Sigmoid colon (tissue), 6 donors: ENCODE measurements at regions not wholly inside any gene's neighbourhood (a gene's known extent, or its start where the extent isn't known, plus 50 kb on each side); places are given as distances from the start of the nearest gene placed in this dataset.

ENCODE experiments used
- DNase-seq: peaks from one replicate; pipeline ENCODE4 v3.0.0-alpha.2; 2019
- H3K27ac ChIP-seq, 4 donors: fragments of 200-600 bp; sonication (generic); one replicate each; pipeline ENCODE4 v1.5.1; 2016 to 2019; ENCODE audit warnings: mild to moderate bottlenecking in 1 of 4
- H3K27me3 ChIP-seq, 3 donors: fragments of 200-600 bp; sonication (generic); one replicate each; pipeline ENCODE4 v1.5.1; 2019; ENCODE audit warnings: mild to moderate bottlenecking in 1 of 3
- H3K36me3 ChIP-seq, 4 donors: fragments of 200-600 bp; sonication (generic); one replicate each; pipeline ENCODE4 v1.5.1; 2016 to 2019
- H3K4me1 ChIP-seq, 4 donors: fragments of 200-600 bp; sonication (generic); one replicate each; pipeline ENCODE4 v1.5.1; 2017 to 2019
- H3K4me3 ChIP-seq, 4 donors: fragments of 200-600 bp; sonication (generic); one replicate each; pipeline ENCODE4 v1.5.1; 2017 to 2019; ENCODE audit warnings: mild to moderate bottlenecking in 2 of 4, moderate library complexity in 1 of 4
- H3K9me3 ChIP-seq, 4 donors: fragments of 200-600 bp in 3 of 4; sonication (generic) in 3 of 4; one replicate each; pipeline versions ENCODE4 v1.5.1 to v1.6.1; 2013 to 2019
- EP300 ChIP-seq, 4 donors: sonication (generic); formaldehyde crosslinking; IDR thresholded peaks; one replicate each; pipeline ENCODE4 v1.6.1; 2017; ENCODE audit warnings: antibody characterized with exemption in 4 of 4
- POLR2A ChIP-seq, 2 donors: fragments of 450-650 bp; IDR thresholded peaks; one replicate each; pipeline ENCODE4 v1.6.1; 2016; ENCODE audit warnings: antibody characterized with exemption in 2 of 2, mild to moderate bottlenecking in 2 of 2, moderate library complexity in 2 of 2
- POLR2AphosphoS5 ChIP-seq, 4 donors: sonication (generic); formaldehyde crosslinking; IDR thresholded peaks; one replicate each; pipeline ENCODE4 v1.6.1; 2017; ENCODE audit warnings: antibody characterized with exemption in 4 of 4
- WGBS, 2 donors: extraction: QIAGEN DNeasy Blood & Tissue Kit; methylation state at CpG; one replicate each; pipeline ENCODE4 v1.1.7; 2013; 5-methylcytosine and 5-hydroxymethylcytosine counted together
- intact Hi-C: fragments of 100-400 bp; cut with DNase I; formaldehyde crosslinking; loops from one replicate; pipeline ENCODE4 v1.15.1; 2023
- TF ChIP-seq, protein P1 (sequence below), 4 experiments: fragments of 450-650 bp in 3 of 4; fragments of 200-600 bp in 1 of 4; IDR thresholded peaks; one replicate each; pipeline ENCODE4 v1.5.1; 2016 to 2019; ENCODE audit warnings: antibody characterized with exemption in 4 of 4, mild to moderate bottlenecking in 3 of 4, moderate library complexity in 2 of 4
- donor health status: healthy with polysubstance abuse.
- donor health status: healthy.

DNA sequence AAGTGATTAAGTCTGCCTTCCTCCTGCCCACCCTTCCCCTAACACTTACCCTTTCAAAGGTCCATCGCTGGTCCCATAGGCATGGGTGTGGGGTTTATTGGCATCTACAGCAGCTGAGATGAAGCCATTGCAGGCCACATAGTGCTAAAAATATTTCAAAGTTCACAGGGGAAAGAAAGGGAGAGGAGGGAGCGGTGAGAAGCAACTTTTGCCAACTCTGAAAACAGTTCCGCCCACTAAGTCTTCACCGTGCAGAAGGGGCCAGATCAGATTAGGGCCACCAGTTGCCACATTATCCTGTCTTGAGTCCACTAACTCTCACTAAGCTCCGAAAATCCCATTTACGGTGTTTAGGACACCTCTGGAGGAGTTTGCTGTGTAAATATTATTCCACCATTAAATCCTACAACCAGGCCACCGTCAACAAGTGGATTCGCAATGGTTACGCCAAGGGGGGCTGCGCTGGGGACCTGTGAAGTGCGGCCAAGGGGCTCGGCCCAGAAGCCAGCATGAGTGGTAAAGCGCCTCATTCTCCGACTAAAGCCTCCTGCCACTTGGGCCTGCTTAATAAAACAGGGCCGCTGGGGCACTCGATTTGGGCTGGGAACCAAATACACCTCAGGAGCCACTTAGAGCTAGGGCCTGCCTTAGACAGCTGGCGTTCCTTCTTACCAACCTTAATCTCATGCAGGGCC is 534.9 kb downstream of the MIAT start:
- H3K27ac ChIP-seq, result no peak overlapping the region
- no peaks in the 10 kb centered on the region for H3K27me3 ChIP-seq
- H3K4me1 ChIP-seq, result peaks cover 0 to 12% (median 9%) of the 10 kb centered on the region in 4 donors
- no peaks in the 10 kb centered on the region for H3K9me3 ChIP-seq
- no peak overlapping the region for H3K4me3 ChIP-seq
- no peaks in the 10 kb centered on the region for H3K36me3 ChIP-seq
- intact Hi-C loops, result loop anchor here (10.0 kb wide), 1 partner anchor 613 kb away; the partner anchor contains the start of gene MN1
- TF ChIP-seq EP300 (IDR thresholded peaks at IDR 0.05) (no peak), POLR2AphosphoS5 (IDR thresholded peaks at IDR 0.05) (no peak), POLR2A (IDR thresholded peaks at IDR 0.05) (no peak)
- TF ChIP-seq, protein P1, sequence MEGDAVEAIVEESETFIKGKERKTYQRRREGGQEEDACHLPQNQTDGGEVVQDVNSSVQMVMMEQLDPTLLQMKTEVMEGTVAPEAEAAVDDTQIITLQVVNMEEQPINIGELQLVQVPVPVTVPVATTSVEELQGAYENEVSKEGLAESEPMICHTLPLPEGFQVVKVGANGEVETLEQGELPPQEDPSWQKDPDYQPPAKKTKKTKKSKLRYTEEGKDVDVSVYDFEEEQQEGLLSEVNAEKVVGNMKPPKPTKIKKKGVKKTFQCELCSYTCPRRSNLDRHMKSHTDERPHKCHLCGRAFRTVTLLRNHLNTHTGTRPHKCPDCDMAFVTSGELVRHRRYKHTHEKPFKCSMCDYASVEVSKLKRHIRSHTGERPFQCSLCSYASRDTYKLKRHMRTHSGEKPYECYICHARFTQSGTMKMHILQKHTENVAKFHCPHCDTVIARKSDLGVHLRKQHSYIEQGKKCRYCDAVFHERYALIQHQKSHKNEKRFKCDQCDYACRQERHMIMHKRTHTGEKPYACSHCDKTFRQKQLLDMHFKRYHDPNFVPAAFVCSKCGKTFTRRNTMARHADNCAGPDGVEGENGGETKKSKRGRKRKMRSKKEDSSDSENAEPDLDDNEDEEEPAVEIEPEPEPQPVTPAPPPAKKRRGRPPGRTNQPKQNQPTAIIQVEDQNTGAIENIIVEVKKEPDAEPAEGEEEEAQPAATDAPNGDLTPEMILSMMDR (IDR thresholded peaks at IDR 0.05), result no peak
- 46 to 73% methylated on average over 17 of the region's 17 CpGs for WGBS, 2 donors
- DNase-seq, result no peak

DNA sequence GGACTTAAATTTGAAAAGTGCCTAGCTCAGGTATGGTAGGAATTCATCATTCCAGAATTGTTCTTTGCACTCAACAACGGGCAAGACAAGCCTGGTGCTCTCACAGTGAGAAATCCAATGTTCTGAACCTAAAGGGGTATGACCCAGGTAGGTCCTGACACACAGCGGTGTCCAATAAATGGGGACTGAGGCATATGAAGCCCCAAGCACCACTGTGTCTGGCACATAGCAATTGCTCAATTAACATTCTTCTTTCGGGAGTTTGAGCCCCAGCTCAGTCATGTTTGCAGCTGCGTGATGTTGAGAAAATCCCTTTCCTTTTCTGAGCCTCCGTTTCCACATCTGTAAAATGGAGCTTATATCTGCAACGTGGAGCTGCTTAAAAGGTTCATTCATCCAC is 535.8 kb downstream of the MIAT start:
- Histone ChIP-seq H3K27ac (no peak overlapping the region), H3K36me3 (no peaks in the 10 kb centered on the region), H3K4me3 (no peak overlapping the region), H3K9me3 (no peaks in the 10 kb centered on the region), H3K27me3 (no peaks in the 10 kb centered on the region), H3K4me1 (peaks cover 0 to 12% (median 9%) of the 10 kb centered on the region in 4 donors)
- TF ChIP-seq EP300 (IDR thresholded peaks at IDR 0.05), result no peak
- no peak for TF ChIP-seq POLR2AphosphoS5 (IDR thresholded peaks at IDR 0.05)
- TF ChIP-seq, protein P1 (IDR thresholded peaks at IDR 0.05), result no peak
- TF ChIP-seq POLR2A (IDR thresholded peaks at IDR 0.05), result no peak
- no peak for DNase-seq
- intact Hi-C loops, result loop anchor here (10.0 kb wide), 1 partner anchor 612 kb away; the partner anchor contains the start of gene MN1
- WGBS, 2 donors, result 73 to 90% methylated on average over 6 of the region's 6 CpGs

DNA sequence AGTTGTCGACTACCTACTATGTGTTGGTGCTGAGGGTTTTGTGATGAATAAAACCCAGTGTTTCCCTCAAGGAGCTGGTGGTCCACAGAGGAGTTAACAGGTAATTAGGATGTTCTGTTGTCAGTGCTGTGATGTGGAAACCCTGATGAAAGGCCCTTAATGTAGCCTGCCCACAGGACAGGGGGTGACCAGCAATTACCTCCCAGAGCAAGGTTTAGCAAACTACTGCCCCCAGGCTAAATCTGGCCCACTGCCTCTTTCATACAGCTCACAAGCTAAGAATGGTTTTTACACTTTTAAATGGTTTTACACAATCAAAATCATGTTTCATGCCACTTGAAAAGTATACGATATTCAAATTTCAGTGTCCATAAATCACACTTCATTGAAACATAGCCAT is 536.2 kb downstream of the MIAT start:
- H3K4me3 ChIP-seq, result no peak overlapping the region
- WGBS, 2 donors, result 77 to 82% methylated on average over 2 of the region's 2 CpGs
- no peak for DNase-seq
- intact Hi-C loops, result loop anchor here (10.0 kb wide), 1 partner anchor 611 kb away; the partner anchor contains the start of gene MN1
- H3K9me3 ChIP-seq, result no peaks in the 10 kb centered on the region
- no peaks in the 10 kb centered on the region for H3K27me3 ChIP-seq
- peaks cover 0 to 12% (median 9%) of the 10 kb centered on the region in 4 donors for H3K4me1 ChIP-seq
- no peak overlapping the region for H3K27ac ChIP-seq
- TF ChIP-seq POLR2A (IDR thresholded peaks at IDR 0.05) (no peak), POLR2AphosphoS5 (IDR thresholded peaks at IDR 0.05) (no peak), EP300 (IDR thresholded peaks at IDR 0.05) (no peak)
- TF ChIP-seq, protein P1 (IDR thresholded peaks at IDR 0.05), result no peak
- H3K36me3 ChIP-seq, result no peaks in the 10 kb centered on the region

DNA sequence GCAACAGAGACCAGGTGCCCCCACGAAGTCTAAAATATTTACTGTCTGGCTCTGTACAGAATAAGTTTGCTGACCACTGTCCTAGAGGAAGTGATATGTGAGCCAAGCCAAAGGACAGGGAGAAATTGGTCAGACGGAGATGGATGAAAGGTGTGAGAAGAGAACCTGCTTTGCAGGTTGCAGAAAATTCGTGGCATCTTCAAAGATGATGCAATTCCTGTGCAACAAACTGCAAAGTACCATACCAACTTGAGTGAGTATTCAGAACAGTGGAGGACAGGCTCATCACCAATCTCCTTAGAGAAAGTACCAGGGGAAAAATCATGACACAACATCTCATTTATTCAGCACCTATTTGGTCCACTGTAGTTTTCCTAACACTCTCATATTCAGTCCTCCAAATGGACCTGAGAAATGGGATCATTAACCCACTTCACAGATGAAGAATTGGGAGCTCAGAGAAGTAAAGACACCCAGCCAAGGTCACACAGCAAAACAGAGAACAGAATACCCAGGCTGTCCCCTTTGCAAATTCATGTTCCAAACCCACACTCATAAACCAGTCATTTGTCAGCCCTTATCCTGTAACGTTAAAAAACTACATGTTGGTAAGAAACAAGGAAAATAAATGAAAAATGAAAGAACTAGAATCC is 536.8 kb downstream of the MIAT start:
- WGBS, 2 donors, result 27 to 58% methylated on average over 4 of the region's 4 CpGs
- no peak for TF ChIP-seq POLR2A (IDR thresholded peaks at IDR 0.05)
- no peak for TF ChIP-seq POLR2AphosphoS5 (IDR thresholded peaks at IDR 0.05)
- TF ChIP-seq, protein P1 (IDR thresholded peaks at IDR 0.05), result no peak
- no peak for TF ChIP-seq EP300 (IDR thresholded peaks at IDR 0.05)
- intact Hi-C loops, result loop anchor here (10.0 kb wide), 1 partner anchor 611 kb away; the partner anchor contains the start of gene MN1

More for the DNA sequence above, 536.8 kb downstream of the MIAT start:
- peak overlapping the region in 3 of 4 donors; percentile 62 to 67 (median 66) for H3K27ac ChIP-seq
- H3K9me3 ChIP-seq, result no peaks in the 10 kb centered on the region
- no peak for DNase-seq
- peaks cover 0 to 12% (median 9%) of the 10 kb centered on the region in 4 donors for H3K4me1 ChIP-seq
- no peaks in the 10 kb centered on the region for H3K27me3 ChIP-seq
- H3K4me3 ChIP-seq, result no peak overlapping the region
- no peaks in the 10 kb centered on the region for H3K36me3 ChIP-seq
